HCT116 (cell line): ENCODE measurements at regions not wholly inside any gene's neighbourhood (a gene's known extent, or its start where the extent isn't known, plus 50 kb on each side); places are given as distances from the start of the nearest gene placed in this dataset.

ENCODE experiments used
- ATAC-seq: fragments of 200-7000 bp; cut with Tn5 transposase; 2 replicates; pipeline ENCODE4 v1.9.1; 2020; ENCODE audit warnings: mild to moderate bottlenecking, moderate library complexity
- BruUV-seq: library from RNA; stranded (reverse); fragments of 400-500 nt; replicated peaks from 2 replicates; lab custom pipeline; 2021; lab: Mats Ljungman, UMichigan
- CTCF ChIA-PET: fragments of 300-600 bp; sonication (Branson Sonifier 250); formaldehyde crosslinking; loops from one replicate; lab custom pipeline; 2021; ENCODE audit warnings: antibody characterized with exemption; lab: Charles Lee
- POLR2A ChIA-PET: fragments of 300-600, 350-600 bp; sonication (Branson Sonifier 250); formaldehyde crosslinking; loops from one replicate; lab custom pipeline; 2021; ENCODE audit warnings: antibody characterized with exemption; lab: Charles Lee
- RAD21 ChIA-PET, 2 experiments: fragments of 300-600 bp; sonication (Branson Sonifier 250); formaldehyde crosslinking; loops; one replicate each; lab custom pipeline; 2023; ENCODE audit warnings: low total read pairs in 2 of 2; ENCODE audit not compliant: uncharacterized antibody in 2 of 2, unreplicated experiment in 2 of 2, low non-redundant PET in 1 of 2; lab: Charles Lee
- DNase-seq: peaks from one replicate; pipeline ENCODE4 v3.0.0-alpha.2; 2010; ENCODE audit warnings: low read depth, low spot score
- H2AFZ ChIP-seq: fragments of 200-600 bp; shearing (Covaris generic), sonication (generic); 2 replicates; pipeline ENCODE4 v1.6.1; 2017; ENCODE audit warnings: low read depth, mixed run types, mixed read lengths, antibody characterized with exemption, low read length; ENCODE audit not compliant: poor library complexity, severe bottlenecking
- H3K27ac ChIP-seq: 2 replicates; pipeline ENCODE4 v1.5.1; 2012; ENCODE audit warnings: low read depth, low read length
- H3K27me3 ChIP-seq: fragments of 200-600 bp; sonication (generic); 2 replicates; pipeline ENCODE4 v1.6.1; 2016; ENCODE audit warnings: mixed run types, low read length, mixed read lengths; ENCODE audit not compliant: insufficient read depth
- H3K36me3 ChIP-seq, 2 experiments: fragments of 200-500 bp in 1 of 2; fragments of 200-600 bp in 1 of 2; sonication (Bioruptor generic) in 1 of 2; sonication (generic) in 1 of 2; 2 replicates each; pipeline versions ENCODE4 v1.5.1 to v1.6.1; 2014 to 2016; ENCODE audit warnings: low read length in 2 of 2, inconsistent platforms in 1 of 2, mixed read lengths in 1 of 2, mixed run types in 1 of 2; ENCODE audit not compliant: insufficient read depth in 2 of 2, control insufficient read depth in 1 of 2
- H3K4me1 ChIP-seq, 2 experiments: fragments of 200-600 bp in 1 of 2; sonication (generic) in 1 of 2; 2 replicates each; pipeline versions ENCODE4 v1.5.1 to v1.6.1; 2012 to 2017; ENCODE audit warnings: low read length in 2 of 2, inconsistent platforms in 1 of 2, mild to moderate bottlenecking in 1 of 2, mixed read lengths in 1 of 2, mixed run types in 1 of 2, moderate library complexity in 1 of 2; ENCODE audit not compliant: insufficient read depth in 2 of 2, control insufficient read depth in 1 of 2
- H3K4me2 ChIP-seq: fragments of 200-600 bp; sonication (generic); 2 replicates; pipeline ENCODE4 v1.6.1; 2017; ENCODE audit warnings: mixed run types, low read length, mixed read lengths
- H3K4me3 ChIP-seq, 2 experiments: fragments of 200-600 bp in 1 of 2; sonication (generic) in 1 of 2; replicated peaks in 1 of 2; 2 replicates each; pipeline ENCODE4 v1.5.1; 2011 to 2016; ENCODE audit warnings: low read length in 2 of 2, control low read depth in 1 of 2, low read depth in 1 of 2, mild to moderate bottlenecking in 1 of 2, mixed read lengths in 1 of 2, mixed run types in 1 of 2
- H3K79me2 ChIP-seq: fragments of 200-600 bp; sonication (generic); 2 replicates; pipeline ENCODE4 v1.6.1; 2017; ENCODE audit warnings: mild to moderate bottlenecking, mixed run types, low read length, moderate library complexity, mixed read lengths; ENCODE audit not compliant: insufficient read depth
- H3K9ac ChIP-seq: fragments of 200-600 bp; sonication (generic); 2 replicates; pipeline ENCODE4 v1.6.1; 2016; ENCODE audit warnings: low read length, mixed read lengths
- H3K9me2 ChIP-seq: fragments of 200-600 bp; sonication (generic), shearing (Covaris generic); 2 replicates; pipeline ENCODE4 v1.6.1; 2017; ENCODE audit warnings: mixed run types, mild to moderate bottlenecking, moderate library complexity; ENCODE audit not compliant: insufficient read depth
- H3K9me3 ChIP-seq, 2 experiments: fragments of 200-500 bp in 1 of 2; fragments of 200-600 bp in 1 of 2; sonication (Bioruptor generic) in 1 of 2; sonication (generic) in 1 of 2; 2 replicates each; pipeline ENCODE4 v1.6.1; 2014 to 2017; ENCODE audit warnings: low read length in 2 of 2, mixed read lengths in 2 of 2, inconsistent platforms in 1 of 2, low read depth in 1 of 2, mild to moderate bottlenecking in 1 of 2, mixed run types in 1 of 2, moderate library complexity in 1 of 2; ENCODE audit not compliant: control insufficient read depth in 1 of 2, insufficient read depth in 1 of 2
- H4K20me1 ChIP-seq: fragments of 200-600 bp; sonication (generic), shearing (Covaris generic); 2 replicates; pipeline ENCODE4 v1.6.1; 2017; ENCODE audit warnings: mixed run types, mild to moderate bottlenecking, moderate library complexity; ENCODE audit not compliant: insufficient read depth
- CBX3 ChIP-seq: IDR thresholded peaks from 2 replicates; pipeline ENCODE4 v1.6.1; 2012; ENCODE audit warnings: low read depth
- EGR1 ChIP-seq: IDR thresholded peaks from 2 replicates; pipeline ENCODE4 v1.6.1; 2012; ENCODE audit warnings: low read depth
- ELF1 ChIP-seq: IDR thresholded peaks from 2 replicates; pipeline ENCODE4 v1.6.1; 2012; ENCODE audit warnings: low read depth, borderline replicate concordance
- EZH2 ChIP-seq: fragments of 200-600 bp; sonication (generic); IDR thresholded peaks from 2 replicates; pipeline ENCODE4 v1.6.1; 2017; ENCODE audit warnings: antibody characterized with exemption, mixed run types
- JUND ChIP-seq: IDR thresholded peaks from 2 replicates; pipeline ENCODE4 v1.6.1; 2012
- POLR2A ChIP-seq: IDR thresholded peaks from 2 replicates; pipeline ENCODE4 v1.7.0; 2011; ENCODE audit warnings: borderline replicate concordance; ENCODE audit not compliant: insufficient read depth, insufficient read length; ENCODE audit errors: extremely low read depth
- POLR2AphosphoS5 ChIP-seq: IDR thresholded peaks from 2 replicates; pipeline ENCODE4 v1.6.1; 2011; ENCODE audit warnings: mild to moderate bottlenecking, low read depth, low read length, moderate library complexity
- SP1 ChIP-seq: IDR thresholded peaks from 2 replicates; pipeline ENCODE4 v1.6.1; 2012; ENCODE audit warnings: low read depth
- YY1 ChIP-seq: IDR thresholded peaks from 2 replicates; pipeline ENCODE4 v1.6.1; 2011; ENCODE audit warnings: low read length, low read depth, moderate library complexity, mild to moderate bottlenecking; ENCODE audit not compliant: insufficient replicate concordance; ENCODE audit errors: extremely low read depth
- ZFX ChIP-seq: fragments of 450-650 bp; IDR thresholded peaks from 2 replicates; pipeline ENCODE4 v1.6.1; 2017
- intact Hi-C: fragments of 100-400 bp; cut with micrococcal nuclease; formaldehyde crosslinking; loops from 2 replicates; pipeline ENCODE4 v1.10.0; 2022
- TF ChIP-seq, protein P1 (sequence below): IDR thresholded peaks from 2 replicates; pipeline ENCODE4 v1.6.1; 2012

- Histone ChIP-seq H3K79me2 (no peaks in the 10 kb centered on the region), H3K4me2 (no peak overlapping the region), H3K4me1 (no peaks in the 10 kb centered on the region), H3K27me3 (no peaks in the 10 kb centered on the region), H3K36me3 (no peaks in the 10 kb centered on the region), H3K9me2 (no peaks in the 10 kb centered on the region), H3K27ac (no peak overlapping the region), H4K20me1 (no peaks in the 10 kb centered on the region), H3K9ac (no peak overlapping the region), H3K9me3 (no peaks in the 10 kb centered on the region; a peak in 1 of 4 replicates), H3K4me3 (no peak overlapping the region), H2AFZ (no peak overlapping the region)
- DNase-seq, result no peak
- ChIA-PET POLR2A (no interaction called here), CTCF (interaction anchor here (2.5 kb wide), 1 partner anchor 13 kb away, joined by 8 read pairs; no protein-coding TSS in a partner anchor), RAD21 (no interaction called here)
- no peak for ATAC-seq
- no TSS peak for BruUV-seq
- TF ChIP-seq YY1 (no peak), EGR1 (no peak), JUND (no peak), SP1 (no peak), POLR2A (no peak), EZH2 (no peak), CBX3 (no peak)
- TF ChIP-seq, protein P1, sequence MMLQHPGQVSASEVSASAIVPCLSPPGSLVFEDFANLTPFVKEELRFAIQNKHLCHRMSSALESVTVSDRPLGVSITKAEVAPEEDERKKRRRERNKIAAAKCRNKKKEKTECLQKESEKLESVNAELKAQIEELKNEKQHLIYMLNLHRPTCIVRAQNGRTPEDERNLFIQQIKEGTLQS, result no peak
- intact Hi-C loops, result no loop called here
Measured at GRCh38 chr2:238525990-238526389, 99.3 kb downstream of the ASB1 start.

DNA sequence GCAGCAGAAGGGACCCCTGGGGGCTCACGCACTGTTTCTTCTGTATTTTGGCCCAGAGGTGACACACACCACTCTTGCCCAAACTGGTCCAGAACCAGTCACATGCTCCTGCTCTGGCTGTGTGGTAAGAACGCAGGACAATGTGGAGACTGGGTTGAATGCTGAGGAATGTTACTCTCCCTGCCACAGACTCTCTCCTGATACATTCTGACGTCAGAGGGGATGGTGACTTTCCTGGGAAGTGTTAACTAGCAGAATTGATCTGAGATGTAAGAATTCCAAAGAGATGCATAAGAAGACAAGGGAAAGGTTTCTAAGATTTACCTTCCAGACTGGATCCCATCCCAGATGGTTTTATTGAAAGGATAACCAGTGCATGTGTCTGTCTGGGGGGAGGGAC lies 100.8 kb downstream of the ASB1 start:
- Histone ChIP-seq H3K9me2 (no peaks in the 10 kb centered on the region), H3K9me3 (0 out of 4 replicates have a peak, but pooled peaks cover 0 to 4% of the 10 kb centered on the region in 2 experiments), H3K79me2 (no peaks in the 10 kb centered on the region), H2AFZ (no peak overlapping the region), H3K27ac (no peak overlapping the region), H3K36me3 (no peaks in the 10 kb centered on the region), H3K4me1 (no peaks in the 10 kb centered on the region), H3K4me2 (no peak overlapping the region), H4K20me1 (no peaks in the 10 kb centered on the region), H3K9ac (no peak overlapping the region), H3K27me3 (no peaks in the 10 kb centered on the region), H3K4me3 (no peak overlapping the region)
- intact Hi-C loops, result no loop called here
- DNase-seq (no peak), ATAC-seq (no peak)
- ChIA-PET RAD21 (no interaction called here), POLR2A (no interaction called here), CTCF (interaction anchor here (1.4 kb wide), 1 partner anchor 14 kb away, joined by 3 read pairs; no protein-coding TSS in a partner anchor)
- no peak for TF ChIP-seq ELF1
- TF ChIP-seq POLR2AphosphoS5, result no peak
- no peak for TF ChIP-seq ZFX
- BruUV-seq, result no TSS peak
